HepG2 (cell line): ENCODE measurements at regions not wholly inside any gene's neighbourhood (a gene's known extent, or its start where the extent isn't known, plus 50 kb on each side); places are given as distances from the start of the nearest gene placed in this dataset.

Experiments used
- ATAC-seq: fragments of 200-7000 bp; cut with Tn5 transposase; 3 replicates; pipeline ENCODE4 v1.9.1; 2020; ENCODE audit warnings: mild to moderate bottlenecking, moderate library complexity
- BruUV-seq: library from RNA; stranded (reverse); fragments of 400-500 nt; replicated peaks from 2 replicates; lab custom pipeline; 2021; lab: Mats Ljungman, UMichigan
- CTCF ChIA-PET: fragments of 300-600 bp; formaldehyde crosslinking; extraction: SDS; loops from one replicate; lab custom pipeline; 2021; ENCODE audit warnings: low total read pairs, inconsistent platforms, low intra/inter-chr PET ratio; lab: Yijun Ruan, JAX
- POLR2A ChIA-PET: fragments of 350-600 bp; sonication (Branson Sonifier 250); formaldehyde crosslinking; loops from one replicate; lab custom pipeline; 2020; ENCODE audit warnings: antibody characterized with exemption, inconsistent platforms; lab: Yijun Ruan, JAX
- DNase-seq: peaks from one replicate; pipeline ENCODE4 v3.0.0-alpha.2; 2015; ENCODE audit warnings: low spot score
- FAIRE-seq: peaks from 3 replicates; lab custom pipeline; 2011; peaks lifted over from hg19 to GRCh38; lab: Jason Lieb, UNC
- H2AFZ ChIP-seq: one replicate; pipeline ENCODE4 v1.6.1; 2011; ENCODE audit warnings: low read length, inconsistent platforms
- H3K27ac ChIP-seq: fragments of 300-600 bp; 3 replicates; pipeline ENCODE4 v1.8.0; 2011; ENCODE audit warnings: mixed run types, mild to moderate bottlenecking, mixed read lengths, low read length, inconsistent platforms; ENCODE audit not compliant: insufficient read depth; ENCODE audit errors: extremely low read length
- H3K27me3 ChIP-seq, 2 experiments: fragments of 200-600 bp in 1 of 2; 2 replicates in 1 of 2; 3 replicates in 1 of 2; pipeline versions ENCODE4 v1.6.0 to v1.8.0; 2011; ENCODE audit warnings: low read length in 2 of 2, mild to moderate bottlenecking in 2 of 2, moderate library complexity in 2 of 2, inconsistent platforms in 1 of 2; ENCODE audit not compliant: insufficient read depth in 2 of 2, control insufficient read depth in 1 of 2
- H3K36me3 ChIP-seq, 2 experiments: fragments of 200-600 bp in 1 of 2; replicated peaks in 1 of 2; 2 replicates in 1 of 2; 3 replicates in 1 of 2; pipeline versions ENCODE4 v1.5.1 to v1.8.0; 2011; ENCODE audit warnings: low read length in 2 of 2, inconsistent platforms in 1 of 2; ENCODE audit not compliant: insufficient read depth in 2 of 2, control insufficient read depth in 1 of 2
- H3K4me1 ChIP-seq: 2 replicates; pipeline ENCODE4 v1.5.1; 2012; ENCODE audit warnings: low read length, inconsistent platforms; ENCODE audit not compliant: insufficient read depth
- H3K4me2 ChIP-seq: 2 replicates; pipeline ENCODE4 v1.6.0; 2011; ENCODE audit warnings: low read depth, low read length, inconsistent platforms
- H3K4me3 ChIP-seq, 3 experiments: fragments of 200-600 bp in 1 of 3; sonication (generic), shearing (Covaris generic) in 1 of 3; replicated peaks in 1 of 3; 2 replicates each; pipeline ENCODE4 v1.5.1; 2011 to 2016; ENCODE audit warnings: low read length in 3 of 3, inconsistent platforms in 2 of 3, low read depth in 2 of 3, mild to moderate bottlenecking in 2 of 3, control low read depth in 1 of 3, mixed read lengths in 1 of 3; ENCODE audit not compliant: insufficient read depth in 1 of 3
- H3K79me2 ChIP-seq: one replicate; pipeline ENCODE4 v1.6.1; 2011; ENCODE audit warnings: low read length, inconsistent platforms; ENCODE audit not compliant: insufficient read depth
- H3K9ac ChIP-seq: 2 replicates; pipeline ENCODE4 v1.6.0; 2011; ENCODE audit warnings: mild to moderate bottlenecking, low read depth, low read length, inconsistent platforms; ENCODE audit not compliant: insufficient read depth
- H3K9me3 ChIP-seq: 2 replicates; pipeline ENCODE4 v1.5.1; 2012; ENCODE audit warnings: mild to moderate bottlenecking, low read length
- H4K20me1 ChIP-seq: 2 replicates; pipeline ENCODE4 v1.6.0; 2011; ENCODE audit warnings: inconsistent platforms, mild to moderate bottlenecking, low read length, moderate library complexity; ENCODE audit not compliant: insufficient read depth
- ERF ChIP-seq: IDR thresholded peaks from 2 replicates; pipeline ENCODE4 v1.6.1; 2018; ENCODE audit warnings: missing biosample characterization, missing genetic modification reagents
- HOXA9 ChIP-seq: sonication (generic); formaldehyde crosslinking; IDR thresholded peaks from 2 replicates; pipeline ENCODE4 v1.8.1; 2022; ENCODE audit warnings: missing genetic modification reagents, mild to moderate bottlenecking, moderate library complexity, borderline replicate concordance
- IKZF4 ChIP-seq: sonication (generic); formaldehyde crosslinking; IDR thresholded peaks from 2 replicates; pipeline ENCODE4 v1.5.1; 2020; ENCODE audit warnings: borderline replicate concordance, mild to moderate bottlenecking, low read depth, missing genetic modification reagents; ENCODE audit errors: not compliant biosample characterization
- JUND ChIP-seq: sonication (generic); formaldehyde crosslinking; IDR thresholded peaks from 2 replicates; pipeline ENCODE4 v1.8.0; 2022; ENCODE audit warnings: mild to moderate bottlenecking, missing genetic modification reagents
- KAT8 ChIP-seq: IDR thresholded peaks from 2 replicates; pipeline ENCODE4 v1.6.1; 2016; ENCODE audit warnings: missing genetic modification reagents, missing compliant biosample characterization
- MBNL3 ChIP-seq: fragments of 250-450 bp; sonication (Bioruptor Pico); conservative IDR thresholded peaks from 2 replicates; pipeline ENCODE4 v1.8.0; 2022; ENCODE audit warnings: mild to moderate bottlenecking, inconsistent platforms
- MIXL1 ChIP-seq: IDR thresholded peaks from 2 replicates; pipeline ENCODE4 v1.6.1; 2016
- RAD21 ChIP-seq: fragments of 450-650 bp; formaldehyde crosslinking; IDR thresholded peaks from 2 replicates; pipeline ENCODE4 v1.5.0; 2020; ENCODE audit warnings: mild to moderate bottlenecking
- RXRB ChIP-seq: IDR thresholded peaks from 2 replicates; pipeline ENCODE4 v1.6.1; 2016; ENCODE audit warnings: borderline replicate concordance, missing genetic modification reagents, missing compliant biosample characterization
- SUZ12 ChIP-seq: fragments of 150-350 bp; IDR thresholded peaks from 2 replicates; pipeline ENCODE4 v1.6.1; 2014; ENCODE audit warnings: low read depth, low read length
- THAP11 ChIP-seq: IDR thresholded peaks from 2 replicates; pipeline ENCODE4 v1.6.1; 2016; ENCODE audit warnings: missing biosample characterization, missing genetic modification reagents
- ZNF441 ChIP-seq: sonication (generic); formaldehyde crosslinking; IDR thresholded peaks from 2 replicates; pipeline ENCODE4 v1.7.0; 2021; ENCODE audit warnings: missing genetic modification reagents, borderline replicate concordance
- WGBS: methylation state at CpG from one replicate; pipeline ENCODE4 v1.1.6; 2017; ENCODE audit warnings: low lambda C conversion rate; 5-methylcytosine and 5-hydroxymethylcytosine counted together
- in situ Hi-C: cut with HindIII; loops from 2 replicates; pipeline ENCODE4 v1.10.0; 2017; ENCODE audit warnings: low pct_unique_long_range_greater_than_20kb; ENCODE audit not compliant: extremely low pct_ligation_motif_present
- intact Hi-C: fragments of 100-400 bp; cut with micrococcal nuclease; formaldehyde crosslinking; loops from one replicate; pipeline ENCODE4 v1.10.0; 2022; ENCODE audit not compliant: unreplicated experiment
- TF ChIP-seq, protein P1 (sequence below): IDR thresholded peaks from 2 replicates; pipeline ENCODE4 v1.6.1; 2016; ENCODE audit warnings: missing compliant biosample characterization, missing genetic modification reagents, borderline replicate concordance

DNA sequence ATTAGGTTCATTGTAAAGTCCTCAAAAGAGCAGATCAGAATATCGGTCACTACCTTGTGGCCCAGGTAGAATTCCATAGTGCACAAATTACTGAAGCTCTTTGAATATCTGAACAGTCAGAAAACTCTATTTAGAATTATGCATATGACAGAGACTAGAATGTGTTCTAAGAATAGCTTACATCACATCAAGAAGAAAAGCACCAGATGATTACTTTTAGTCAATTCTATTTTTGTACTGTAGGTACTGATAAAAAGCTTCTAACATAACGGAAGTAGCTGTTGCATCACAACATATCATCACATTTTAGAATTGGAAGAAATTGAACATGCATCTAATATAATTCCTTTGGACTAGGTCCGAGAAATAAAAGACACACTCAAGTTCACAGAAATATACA, 946.6 kb upstream of the ARRDC3 start (continued):
- TF ChIP-seq MIXL1 (CRISPR knock-in tag) (no peak), IKZF4 (CRISPR knock-in tag) (no peak), RAD21 (CRISPR knock-in tag) (no peak), SUZ12 (no peak), JUND (CRISPR knock-in tag) (no peak), ZNF441 (CRISPR knock-in tag) (no peak), RXRB (CRISPR knock-in tag) (no peak)
- TF ChIP-seq, protein P1, sequence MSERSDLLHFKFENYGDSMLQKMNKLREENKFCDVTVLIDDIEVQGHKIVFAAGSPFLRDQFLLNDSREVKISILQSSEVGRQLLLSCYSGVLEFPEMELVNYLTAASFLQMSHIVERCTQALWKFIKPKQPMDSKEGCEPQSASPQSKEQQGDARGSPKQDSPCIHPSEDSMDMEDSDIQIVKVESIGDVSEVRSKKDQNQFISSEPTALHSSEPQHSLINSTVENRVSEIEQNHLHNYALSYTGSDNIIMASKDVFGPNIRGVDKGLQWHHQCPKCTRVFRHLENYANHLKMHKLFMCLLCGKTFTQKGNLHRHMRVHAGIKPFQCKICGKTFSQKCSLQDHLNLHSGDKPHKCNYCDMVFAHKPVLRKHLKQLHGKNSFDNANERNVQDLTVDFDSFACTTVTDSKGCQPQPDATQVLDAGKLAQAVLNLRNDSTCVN (CRISPR knock-in tag): no peak

DNA sequence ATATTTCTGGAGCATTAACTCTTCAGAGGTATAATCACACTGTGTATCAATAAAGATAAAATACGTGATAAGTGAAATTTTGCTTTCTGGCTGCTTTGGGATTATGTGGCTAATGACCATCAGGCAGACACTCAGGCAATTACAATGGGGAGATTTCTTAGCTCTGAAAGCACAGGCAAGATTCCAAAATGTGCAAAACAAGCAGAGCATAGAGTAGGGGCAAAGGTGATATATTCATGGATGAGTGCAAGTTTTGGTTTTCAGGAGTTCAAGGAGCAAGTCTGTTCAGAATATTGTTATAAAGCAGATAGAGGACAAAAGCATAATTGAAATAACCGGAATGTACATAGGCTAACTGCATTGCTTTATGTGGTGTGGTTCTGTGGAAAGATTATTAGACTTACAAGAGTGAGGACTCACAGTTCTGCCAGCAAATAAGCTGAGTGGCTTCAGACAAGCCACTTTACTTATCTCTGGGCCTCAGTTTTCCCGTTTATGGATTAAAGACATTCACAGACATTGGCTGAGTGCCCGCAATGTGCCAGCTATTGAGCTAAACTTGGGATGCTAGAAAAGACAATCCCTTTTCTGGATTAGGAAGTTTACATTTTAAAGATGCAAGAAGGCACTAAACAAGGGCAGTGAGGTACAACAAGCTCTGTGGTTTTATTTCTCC, 945.6 kb upstream of the ARRDC3 start:
- TF ChIP-seq THAP11 (CRISPR knock-in tag): no peak
- TF ChIP-seq MBNL3 (CRISPR knock-in tag): no peak
- TF ChIP-seq HOXA9: no peak
- no peak for TF ChIP-seq ERF
- no peak for TF ChIP-seq KAT8 (CRISPR knock-in tag)
- Histone ChIP-seq H3K27me3 (no peaks in the 10 kb centered on the region; a peak in 1 of 5 replicates), H3K4me3 (no peak overlapping the region), H3K9ac (no peak overlapping the region), H3K36me3 (no peaks in the 10 kb centered on the region), H4K20me1 (no peaks in the 10 kb centered on the region), H3K4me2 (no peak overlapping the region), H3K79me2 (no peaks in the 10 kb centered on the region), H3K9me3 (no peaks in the 10 kb centered on the region), H3K27ac (no peak overlapping the region), H2AFZ (no peak overlapping the region), H3K4me1 (no peaks in the 10 kb centered on the region)
- ChIA-PET CTCF (no interaction called here), POLR2A (no interaction called here)
- BruUV-seq: no TSS peak
- DNase-seq: no peak
- in situ Hi-C loops: no loop called here
- FAIRE-seq: no peak
- intact Hi-C loops: no loop called here
- WGBS: 28% methylated on average over 4 of the region's 4 CpGs
- no peak for ATAC-seq
